Stimulated activated naive B cell treated with anti-CD40 and anti-IgM and Interleukin-4, amounts not matched to agents 10 μg/mL and 1 μg/mL and 100 μg/mL, for 72 hours (primary cell): ENCODE measurements at regions not wholly inside any gene's neighbourhood (a gene's known extent, or its start where the extent isn't known, plus 50 kb on each side); places are given as distances from the start of the nearest gene placed in this dataset.

ENCODE experiments used
- ATAC-seq, 2 donors: fragments of 150-1000 bp; cut with Tn5 transposase; replicated peaks; 2 replicates each; pipeline ENCODE4 v1.10.0; 2021; ENCODE audit warnings: moderate library complexity in 1 of 2
- DNase-seq: peaks from one replicate; pipeline ENCODE4 v3.0.0; 2021
- H3K27ac Mint-ChIP-seq: one replicate; pipeline ENCODE4 v1.8.0; 2022; ENCODE audit warnings: mild to moderate bottlenecking, mixed read lengths
- H3K27me3 Mint-ChIP-seq, 2 donors: one replicate each; pipeline ENCODE4 v1.8.0; 2022; ENCODE audit warnings: mixed read lengths in 2 of 2
- H3K36me3 Mint-ChIP-seq, 2 donors: one replicate each; pipeline ENCODE4 v1.8.0; 2022; ENCODE audit warnings: mixed read lengths in 2 of 2, mild to moderate bottlenecking in 1 of 2
- H3K4me1 Mint-ChIP-seq, 2 donors: one replicate each; pipeline ENCODE4 v1.8.0; 2022; ENCODE audit warnings: mixed read lengths in 2 of 2, mild to moderate bottlenecking in 1 of 2
- H3K4me3 Mint-ChIP-seq, 2 donors: one replicate each; pipeline ENCODE4 v1.8.0; 2022; ENCODE audit warnings: mild to moderate bottlenecking in 2 of 2, mixed read lengths in 2 of 2, moderate library complexity in 1 of 2
- H3K9me3 Mint-ChIP-seq, 2 donors: one replicate each; pipeline ENCODE4 v1.8.0; 2022; ENCODE audit warnings: mixed read lengths in 2 of 2, mild to moderate bottlenecking in 1 of 2

DNA sequence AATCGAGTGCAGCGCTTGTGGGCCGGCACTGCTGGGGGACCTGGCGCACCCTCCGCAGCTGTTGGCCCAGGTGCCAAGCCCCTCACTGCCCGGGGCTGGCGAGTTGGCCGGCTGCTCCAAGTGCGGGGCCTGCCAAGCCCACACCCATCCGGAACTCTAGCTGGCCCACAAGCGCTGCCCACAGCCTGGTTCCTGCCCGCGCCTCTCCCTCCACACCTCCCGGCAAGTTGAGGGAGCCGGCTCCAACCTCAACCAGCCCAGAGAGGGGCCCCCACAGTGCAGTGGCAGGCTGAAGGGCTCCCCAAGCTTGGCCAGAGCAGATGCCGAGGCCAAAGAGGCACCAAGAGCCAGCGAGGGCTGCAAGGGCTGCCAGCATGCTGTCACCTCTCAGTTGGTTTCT, 73.4 kb downstream of the PLXNA1 start:
- DNase-seq (no peak), ATAC-seq (no peak)
- Mint-ChIP-seq H3K36me3 (peaks cover 4 to 5% of the 10 kb centered on the region in 2 donors), H3K27me3 (peaks cover 4 to 20% of the 10 kb centered on the region in 2 donors), H3K4me3 (no peak overlapping the region), H3K4me1 (no peaks in the 10 kb centered on the region), H3K27ac (no peak overlapping the region), H3K9me3 (peaks cover 7 to 12% of the 10 kb centered on the region in 2 donors)

- no peak overlapping the region for H3K4me3 Mint-ChIP-seq
- peaks cover 7 to 12% of the 10 kb centered on the region in 2 donors for H3K9me3 Mint-ChIP-seq
- H3K27me3 Mint-ChIP-seq: peaks cover 4 to 13% of the 10 kb centered on the region in 2 donors
- H3K27ac Mint-ChIP-seq: no peak overlapping the region
- DNase-seq: no peak
- no peak for ATAC-seq
- H3K36me3 Mint-ChIP-seq: peaks cover 4 to 5% of the 10 kb centered on the region in 2 donors
- H3K4me1 Mint-ChIP-seq: no peaks in the 10 kb centered on the region
Observed at GRCh38 chr3:127056976-127057375, 74.1 kb downstream of the PLXNA1 start.

- H3K36me3 Mint-ChIP-seq: peaks cover 4 to 5% of the 10 kb centered on the region in 2 donors
- H3K27ac Mint-ChIP-seq: no peak overlapping the region
- no peaks in the 10 kb centered on the region for H3K4me1 Mint-ChIP-seq
- H3K4me3 Mint-ChIP-seq: no peak overlapping the region
- H3K9me3 Mint-ChIP-seq: peaks cover 7 to 12% of the 10 kb centered on the region in 2 donors
- DNase-seq (no peak), ATAC-seq (no peak)
- peaks cover 10 to 11% of the 10 kb centered on the region in 2 donors for H3K27me3 Mint-ChIP-seq
Observed at GRCh38 chr3:127059072-127059471, 76.2 kb downstream of the PLXNA1 start.

GRCh38 chr3:127061641-127062040, 78.7 kb downstream of the PLXNA1 start:
- Mint-ChIP-seq H3K36me3 (peaks cover 4 to 5% of the 10 kb centered on the region in 2 donors), H3K27ac (no peak overlapping the region), H3K4me3 (no peak overlapping the region), H3K27me3 (peaks cover 29 to 36% of the 10 kb centered on the region in 2 donors), H3K9me3 (peaks cover 7 to 11% of the 10 kb centered on the region in 2 donors), H3K4me1 (no peaks in the 10 kb centered on the region)
- ATAC-seq (no peak), DNase-seq (no peak)

DNA sequence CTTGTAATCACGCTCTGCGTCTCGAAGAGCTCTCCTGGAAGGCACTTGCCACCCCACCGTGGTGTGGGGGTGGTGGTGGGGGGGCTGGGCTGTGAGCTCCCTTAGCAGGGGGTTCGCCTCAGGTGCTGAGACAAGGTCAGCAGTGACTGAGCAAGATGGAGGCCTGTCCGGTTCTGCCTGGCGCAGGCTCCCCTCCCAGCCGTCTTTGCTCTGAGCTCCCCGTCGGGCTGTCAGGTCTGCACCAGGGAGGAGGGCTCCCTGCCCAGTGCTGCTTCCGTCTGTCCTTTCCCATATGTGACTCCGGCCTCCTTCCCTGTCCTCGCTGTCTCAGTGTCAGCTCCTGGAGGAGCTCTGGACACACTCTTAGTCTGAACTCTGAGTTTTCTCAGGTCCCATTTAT, 80.0 kb downstream of the PLXNA1 start:
- Mint-ChIP-seq H3K9me3 (peaks cover 0 to 5% of the 10 kb centered on the region in 2 donors), H3K4me3 (no peak overlapping the region), H3K27ac (no peak overlapping the region), H3K4me1 (no peaks in the 10 kb centered on the region), H3K36me3 (no peaks in the 10 kb centered on the region), H3K27me3 (peaks cover 40 to 47% of the 10 kb centered on the region in 2 donors)
- ATAC-seq (no peak), DNase-seq (no peak)

DNA sequence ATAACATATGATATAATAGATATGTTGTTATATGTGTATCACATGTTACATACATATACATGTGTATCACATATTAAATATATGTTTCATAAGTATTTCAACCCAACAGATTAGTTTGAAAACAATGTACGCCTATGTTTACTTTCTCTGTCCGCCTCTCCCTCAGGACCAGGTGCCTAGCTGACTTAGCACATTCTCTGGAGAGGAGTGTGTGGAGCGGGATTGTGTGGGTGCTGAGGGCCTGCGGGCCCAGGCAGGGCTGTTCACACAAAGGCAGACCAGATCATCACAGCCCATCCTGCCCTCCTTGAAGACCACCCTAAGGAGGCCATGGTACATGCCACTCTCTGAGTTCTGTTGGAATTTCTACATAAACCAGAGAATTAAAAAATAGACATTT, 81.0 kb downstream of the PLXNA1 start:
- H3K27me3 Mint-ChIP-seq: peaks cover 47 to 54% of the 10 kb centered on the region in 2 donors
- no peak overlapping the region for H3K4me3 Mint-ChIP-seq
- no peaks in the 10 kb centered on the region for H3K4me1 Mint-ChIP-seq
- H3K27ac Mint-ChIP-seq: no peak overlapping the region
- no peaks in the 10 kb centered on the region for H3K36me3 Mint-ChIP-seq
- no peak for DNase-seq
- peaks cover 0 to 4% of the 10 kb centered on the region in 2 donors for H3K9me3 Mint-ChIP-seq
- ATAC-seq: no peak

GRCh38 chr3:127064391-127065137, 81.6 kb downstream of the PLXNA1 start:
- Mint-ChIP-seq H3K4me1 (no peaks in the 10 kb centered on the region), H3K27me3 (peaks cover 54 to 60% of the 10 kb centered on the region in 2 donors), H3K36me3 (no peaks in the 10 kb centered on the region), H3K9me3 (peaks cover 0 to 1% of the 10 kb centered on the region in 2 donors), H3K4me3 (no peak overlapping the region), H3K27ac (no peak overlapping the region)
- no peak for DNase-seq
- ATAC-seq: peak in 1 of 2 donors; percentile 39

GRCh38 chr3:127065138-127065427, 82.2 kb downstream of the PLXNA1 start:
- Mint-ChIP-seq H3K27me3 (peaks cover 54 to 61% of the 10 kb centered on the region in 2 donors), H3K4me1 (no peaks in the 10 kb centered on the region), H3K9me3 (peaks cover 0 to 1% of the 10 kb centered on the region in 2 donors), H3K36me3 (no peaks in the 10 kb centered on the region), H3K27ac (no peak overlapping the region), H3K4me3 (no peak overlapping the region)
- ATAC-seq: no peak
- DNase-seq: no peak

GRCh38 chr3:127065561-127066290, 82.8 kb downstream of the PLXNA1 start:
- ATAC-seq: no peak
- H3K27me3 Mint-ChIP-seq: peaks cover 56 to 63% of the 10 kb centered on the region in 2 donors
- H3K36me3 Mint-ChIP-seq: no peaks in the 10 kb centered on the region
- no peak overlapping the region for H3K27ac Mint-ChIP-seq
- no peak overlapping the region for H3K4me3 Mint-ChIP-seq
- no peaks in the 10 kb centered on the region for H3K9me3 Mint-ChIP-seq
- no peaks in the 10 kb centered on the region for H3K4me1 Mint-ChIP-seq
- no peak for DNase-seq

DNA sequence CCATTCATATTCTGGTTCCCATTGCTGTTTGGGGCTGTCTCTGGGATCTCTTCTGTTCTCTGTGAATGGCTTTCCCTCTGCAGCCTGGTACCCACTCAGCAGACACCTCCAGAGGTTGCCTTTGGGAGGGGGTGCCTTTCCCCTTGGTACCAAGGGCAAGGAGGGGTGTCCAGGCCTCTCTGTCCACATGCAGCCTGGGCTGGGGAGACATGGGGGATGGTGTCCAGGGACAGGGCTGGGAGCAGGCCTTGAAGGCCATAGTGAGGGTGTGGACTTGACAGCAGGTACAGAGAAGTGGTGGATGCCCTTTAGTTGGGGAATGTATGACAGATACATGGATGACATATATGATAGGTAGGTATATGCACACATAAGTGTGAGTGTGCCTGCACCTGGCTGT, 83.7 kb downstream of the PLXNA1 start:
- H3K36me3 Mint-ChIP-seq: no peaks in the 10 kb centered on the region
- H3K27me3 Mint-ChIP-seq: peaks cover 65 to 72% of the 10 kb centered on the region in 2 donors
- H3K4me1 Mint-ChIP-seq: no peaks in the 10 kb centered on the region
- H3K9me3 Mint-ChIP-seq: no peaks in the 10 kb centered on the region
- H3K4me3 Mint-ChIP-seq: no peak overlapping the region
- no peak overlapping the region for H3K27ac Mint-ChIP-seq
- ATAC-seq (no peak), DNase-seq (no peak)

GRCh38 chr3:127067116-127067910, 84.4 kb downstream of the PLXNA1 start:
- Mint-ChIP-seq H3K9me3 (no peaks in the 10 kb centered on the region), H3K4me1 (no peaks in the 10 kb centered on the region), H3K27ac (no peak overlapping the region), H3K36me3 (no peaks in the 10 kb centered on the region), H3K27me3 (peaks cover 65 to 72% of the 10 kb centered on the region in 2 donors), H3K4me3 (no peak overlapping the region)
- ATAC-seq: no peak
- DNase-seq: no peak

GRCh38 chr3:127068111-127068810, 85.3 kb downstream of the PLXNA1 start:
- Mint-ChIP-seq H3K4me3 (no peak overlapping the region), H3K27me3 (peaks cover 62 to 75% of the 10 kb centered on the region in 2 donors)
- ATAC-seq: no peak

GRCh38 chr3:127068871-127069270, 86.0 kb downstream of the PLXNA1 start:
- Mint-ChIP-seq H3K4me1 (no peaks in the 10 kb centered on the region), H3K27me3 (peaks cover 60 to 75% of the 10 kb centered on the region in 2 donors)

More at GRCh38 chr3:127068111-127068810, 85.3 kb downstream of the PLXNA1 start:
- Mint-ChIP-seq H3K36me3 (no peaks in the 10 kb centered on the region), H3K4me1 (no peaks in the 10 kb centered on the region), H3K9me3 (no peaks in the 10 kb centered on the region), H3K27ac (no peak overlapping the region)
- no peak for DNase-seq

More at GRCh38 chr3:127068871-127069270, 86.0 kb downstream of the PLXNA1 start:
- no peak for DNase-seq
- ATAC-seq: no peak
- no peaks in the 10 kb centered on the region for H3K9me3 Mint-ChIP-seq
- no peaks in the 10 kb centered on the region for H3K36me3 Mint-ChIP-seq
- H3K4me3 Mint-ChIP-seq: no peak overlapping the region
- no peak overlapping the region for H3K27ac Mint-ChIP-seq
